GM18519 (cell line): ENCODE measurements at regions not wholly inside any gene's neighbourhood (a gene's known extent, or its start where the extent isn't known, plus 50 kb on each side); places are given as distances from the start of the nearest gene placed in this dataset.

ENCODE experiments used
- ATAC-seq: cut with Tn5 transposase; IDR thresholded peaks from one replicate; pipeline ENCODE4 v1.9.1; 2021; ENCODE audit warnings: mild to moderate bottlenecking, moderate library complexity; ENCODE audit not compliant: unreplicated experiment, low FRiP score

DNA sequence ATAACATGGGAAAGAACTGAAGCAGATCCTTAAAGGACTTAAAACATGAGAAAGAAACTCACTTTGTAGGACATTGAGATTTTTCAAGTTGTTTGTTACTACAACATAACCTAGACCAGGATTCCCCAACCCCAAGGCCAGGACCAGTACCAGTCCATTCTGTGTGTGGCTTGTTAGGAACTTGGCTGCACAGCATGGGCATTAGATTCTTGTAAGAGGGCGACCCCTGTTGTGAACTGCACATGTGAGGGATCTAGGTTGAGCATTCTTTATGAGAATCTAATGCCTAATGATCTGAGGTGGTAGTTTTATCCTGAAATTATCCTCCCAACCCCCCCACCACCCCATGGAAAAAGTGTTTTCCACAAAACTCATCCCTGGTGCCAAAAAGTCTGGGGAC, 566.1 kb downstream of the KCTD8 start:
- ATAC-seq: no peak

DNA sequence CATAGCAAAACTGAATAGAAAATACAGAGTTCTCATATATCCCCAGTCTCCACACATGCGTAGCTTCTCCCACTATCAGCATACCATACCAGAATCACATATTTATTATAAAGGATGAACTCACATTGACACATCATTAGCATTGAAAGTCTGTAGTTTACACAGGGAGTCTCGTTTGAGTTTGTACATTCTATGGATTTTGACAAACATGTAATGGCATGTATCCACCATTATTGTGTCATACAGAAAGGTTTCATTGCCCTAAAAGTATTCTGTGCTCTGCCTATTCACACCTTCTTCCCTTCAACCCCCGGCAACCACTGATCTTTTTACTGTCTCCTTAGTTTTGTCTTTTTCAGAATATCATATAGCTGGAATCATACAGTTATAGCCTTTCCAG, 562.4 kb downstream of the KCTD8 start:
- no peak for ATAC-seq

DNA sequence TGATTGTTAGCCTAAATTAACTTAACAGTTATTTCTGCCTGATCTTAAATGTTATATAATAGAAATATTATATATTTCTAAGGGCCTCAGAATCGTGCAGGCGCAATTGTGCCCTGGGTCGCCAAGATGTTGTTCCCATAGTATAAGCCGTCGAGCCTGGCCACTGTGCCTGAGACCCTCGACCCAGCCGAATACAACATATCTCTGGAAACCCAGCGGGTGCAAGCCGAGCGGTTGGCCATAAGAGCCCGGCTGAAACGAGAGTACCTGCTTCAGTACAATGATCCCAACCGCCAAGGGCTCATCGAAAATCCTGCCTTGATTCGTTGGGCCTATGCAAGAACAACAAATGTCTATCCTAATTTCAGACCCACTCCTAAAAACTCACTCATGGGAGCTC, 549.8 kb downstream of the KCTD8 start:
- no peak for ATAC-seq

DNA sequence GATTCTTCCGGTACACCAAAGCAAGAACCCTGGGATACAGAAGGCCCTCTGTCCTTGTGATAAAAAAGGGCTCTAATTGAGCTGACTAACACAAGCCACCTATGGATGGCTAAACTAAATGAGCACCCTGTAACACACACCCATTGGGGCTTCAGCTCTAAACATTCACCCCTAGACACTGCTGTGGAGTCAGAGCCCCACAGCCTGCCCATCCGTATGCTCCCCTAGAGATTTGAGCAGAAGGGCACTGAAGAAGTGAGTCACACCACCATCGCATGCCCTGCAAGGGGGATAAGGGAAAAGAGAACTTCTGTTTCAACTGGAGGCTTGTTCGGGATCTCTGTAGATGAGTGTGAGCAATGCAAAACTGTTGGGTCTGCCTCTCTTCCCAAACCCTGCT, 545.2 kb downstream of the KCTD8 start:
- ATAC-seq: no peak

DNA sequence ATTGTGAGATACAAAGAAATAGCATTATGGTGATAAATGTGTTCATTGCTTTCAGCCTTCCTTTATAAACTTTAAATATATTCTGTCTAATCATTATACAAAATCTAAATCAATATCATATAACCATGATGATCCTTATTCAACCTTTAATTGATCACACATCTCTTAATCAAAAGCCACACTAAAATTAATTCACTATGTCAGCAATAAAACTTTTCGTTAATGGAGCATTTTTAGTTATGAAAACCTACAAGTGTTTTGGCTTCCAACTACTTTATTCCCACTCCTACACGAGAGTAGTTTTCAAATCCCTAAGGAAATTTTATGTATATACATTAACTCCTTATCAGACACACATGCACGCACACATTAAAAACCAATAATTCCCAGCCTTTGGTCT, 530.2 kb downstream of the KCTD8 start:
- no peak for ATAC-seq

DNA sequence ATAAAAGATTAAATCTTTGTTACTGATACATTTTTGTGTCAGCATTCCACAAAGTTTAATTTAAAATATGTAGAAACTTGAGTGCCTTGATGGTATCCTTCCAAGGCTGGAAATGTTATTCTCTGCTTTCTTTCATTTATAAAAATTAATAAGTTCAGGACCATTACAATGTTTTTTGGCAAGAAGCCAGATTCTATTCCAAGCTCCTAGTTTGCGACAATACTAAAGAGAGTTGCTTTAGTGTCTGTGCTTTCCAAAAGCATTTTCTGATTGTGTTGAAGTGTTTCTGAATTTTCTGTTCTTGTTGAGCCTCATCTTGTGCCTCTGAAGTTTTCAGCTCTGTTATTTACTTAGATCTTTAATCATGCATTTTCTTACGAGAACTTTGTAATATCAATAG, 516.2 kb downstream of the KCTD8 start:
- no peak for ATAC-seq

DNA sequence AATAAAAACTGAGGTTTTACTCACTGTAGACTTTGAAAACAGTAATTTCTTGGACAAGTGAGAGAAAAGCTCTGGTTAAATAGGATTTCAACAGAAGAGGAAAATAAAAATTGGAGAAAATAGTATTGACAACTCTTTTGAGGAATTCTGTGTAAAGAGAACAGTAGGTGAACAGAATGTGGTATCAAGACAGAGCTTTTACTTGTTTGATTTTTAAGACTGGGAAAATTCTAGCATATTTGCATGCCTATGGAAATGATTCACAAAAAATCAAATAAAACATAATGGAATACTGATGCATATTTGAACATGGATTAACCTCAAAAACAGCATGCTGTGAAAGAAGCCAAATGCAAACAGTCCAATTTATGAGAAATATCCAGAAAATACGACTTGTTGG, 504.6 kb downstream of the KCTD8 start:
- no peak for ATAC-seq

DNA sequence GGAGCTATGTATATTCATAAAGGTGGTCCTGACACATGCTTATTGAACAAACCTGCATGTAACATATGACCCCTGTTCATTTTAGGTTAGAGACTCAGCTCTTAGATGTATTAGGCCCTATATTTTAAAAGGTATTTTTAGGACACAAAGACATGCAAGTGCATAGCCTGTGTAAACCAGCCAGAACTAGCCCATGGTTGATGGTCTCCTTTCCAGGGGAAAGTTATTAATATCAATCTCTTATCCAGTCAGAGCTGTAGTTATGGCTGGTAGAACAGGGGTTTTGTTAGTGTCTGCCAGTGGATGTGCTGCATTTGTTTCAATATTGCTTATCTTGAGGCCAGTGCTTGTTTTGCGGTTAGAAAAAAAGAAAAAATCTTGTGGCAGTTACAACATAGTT, 488.6 kb downstream of the KCTD8 start:
- no peak for ATAC-seq

DNA sequence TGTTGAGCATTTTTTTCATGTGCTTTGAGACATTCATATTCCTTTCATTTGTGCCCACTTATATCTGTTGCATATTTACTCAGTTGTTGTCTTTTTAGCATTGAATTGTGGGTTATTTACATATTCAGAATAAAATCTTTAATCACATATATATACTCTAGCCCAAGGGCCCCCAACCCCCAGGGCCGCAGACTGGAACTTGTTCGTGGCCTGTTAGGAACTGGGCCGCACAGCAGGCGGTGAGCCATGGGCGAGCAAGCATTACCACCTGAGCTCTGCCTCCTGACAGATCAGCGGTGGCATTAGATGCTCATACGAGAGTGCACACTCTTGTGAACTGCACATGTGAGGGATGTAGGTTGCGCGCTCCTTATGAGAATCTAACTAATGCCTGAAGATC, 480.6 kb downstream of the KCTD8 start:
- no peak for ATAC-seq

DNA sequence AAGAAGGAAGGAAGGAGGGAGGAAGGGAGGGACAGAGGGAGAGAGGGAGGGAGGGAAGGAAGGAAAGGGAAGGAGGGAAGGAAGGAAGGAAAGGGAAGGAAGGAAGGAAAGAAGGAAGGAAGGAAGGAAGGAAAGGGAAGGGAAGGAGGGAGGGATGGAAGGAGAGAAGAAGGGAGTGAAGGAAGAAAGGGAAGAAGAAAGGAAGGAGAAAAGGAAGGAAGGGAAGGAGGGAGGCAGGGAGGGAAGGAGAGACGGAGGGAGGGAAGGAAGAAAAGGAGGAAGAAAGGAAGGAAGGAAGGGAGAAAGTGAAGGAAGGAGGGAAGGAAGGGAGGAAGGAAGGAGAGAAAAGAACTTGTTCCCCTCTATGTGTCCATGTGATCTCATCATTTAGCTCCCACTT, 465.0 kb downstream of the KCTD8 start:
- ATAC-seq: no peak

DNA sequence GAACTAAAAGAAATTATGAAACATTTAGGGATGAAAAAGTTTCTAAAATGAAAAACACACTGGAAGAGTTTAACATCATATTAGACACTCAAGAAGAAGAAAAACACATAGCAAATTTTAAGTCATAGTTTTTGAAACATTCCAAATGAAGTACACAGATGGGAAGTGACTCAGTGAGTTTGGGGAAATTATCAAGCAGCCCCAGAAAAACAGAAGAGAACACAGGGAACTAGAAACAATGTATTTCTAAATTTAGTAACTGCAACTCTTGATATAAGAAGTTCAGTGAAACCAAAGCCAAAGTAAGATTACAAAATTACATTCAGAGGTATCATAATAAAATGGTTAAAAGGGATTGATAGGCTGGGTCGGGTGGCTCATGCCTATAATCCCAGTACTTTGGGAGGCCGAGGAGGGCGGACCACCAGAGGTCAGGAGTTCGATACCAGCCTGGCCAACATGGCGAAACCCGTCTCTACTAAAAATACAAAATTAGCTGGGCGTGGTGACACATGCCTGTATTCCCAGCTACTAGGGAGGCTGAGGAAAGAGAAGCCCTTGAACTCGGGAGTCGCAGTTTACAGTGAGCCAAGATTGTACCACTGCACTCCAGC, 461.2 kb downstream of the KCTD8 start:
- no peak for ATAC-seq

DNA sequence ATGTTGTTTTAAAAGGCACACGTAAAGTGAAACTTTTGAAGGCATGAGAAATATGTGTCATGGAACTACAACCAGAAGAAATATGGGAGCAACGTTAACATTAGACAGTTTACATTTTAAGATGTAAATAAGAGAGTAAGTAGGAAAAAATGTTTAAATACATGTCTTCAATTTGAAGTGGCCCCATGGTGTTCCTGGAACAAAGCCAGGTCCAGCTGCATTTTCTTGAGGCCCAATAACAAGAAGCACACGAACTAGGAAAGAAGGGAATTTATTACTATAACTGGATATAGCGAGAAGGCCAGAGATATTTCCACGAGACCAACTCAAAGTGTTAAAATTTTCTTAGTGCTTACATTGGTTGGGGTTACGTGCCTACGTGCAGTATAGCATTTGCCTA, 458.1 kb downstream of the KCTD8 start:
- ATAC-seq: no peak

DNA sequence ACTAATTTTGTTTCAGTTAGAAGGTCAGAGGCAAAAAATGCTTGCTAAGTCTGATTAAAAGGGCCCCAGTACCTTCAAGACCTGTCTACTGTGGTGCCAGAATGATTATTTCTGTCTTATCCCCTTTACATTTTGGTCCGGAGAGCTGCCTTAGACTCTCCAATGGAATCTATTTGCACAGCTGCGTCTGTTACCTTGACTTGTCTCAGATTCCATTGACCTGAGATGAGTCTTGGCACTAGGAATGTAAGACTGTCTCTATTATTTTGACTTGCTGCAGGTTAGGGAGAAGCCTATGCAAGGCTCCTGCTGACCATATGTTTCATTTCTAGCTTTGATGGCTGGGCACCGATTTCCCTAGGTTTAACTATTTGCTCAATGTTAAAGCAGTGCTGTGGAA, 457.6 kb downstream of the KCTD8 start:
- ATAC-seq: no peak

DNA sequence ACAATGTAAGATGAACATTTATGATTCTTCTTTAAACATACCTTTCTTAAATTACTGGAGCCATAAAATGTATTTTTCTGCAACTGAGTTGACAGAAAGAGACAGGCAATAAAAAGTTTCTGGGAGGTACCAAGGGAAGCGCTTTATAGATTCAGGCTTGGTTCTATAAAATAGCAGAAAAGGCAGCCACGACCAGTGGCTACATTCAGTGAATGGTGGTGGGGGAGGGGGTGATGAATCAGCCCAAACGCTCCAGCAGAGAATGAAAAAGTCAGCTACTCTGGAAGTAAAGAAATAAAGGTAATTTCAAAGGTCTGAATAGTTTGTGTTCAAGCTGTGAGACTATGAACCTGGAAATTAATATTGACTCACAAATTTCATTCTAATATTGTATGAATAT, 456.1 kb downstream of the KCTD8 start:
- ATAC-seq: no peak

DNA sequence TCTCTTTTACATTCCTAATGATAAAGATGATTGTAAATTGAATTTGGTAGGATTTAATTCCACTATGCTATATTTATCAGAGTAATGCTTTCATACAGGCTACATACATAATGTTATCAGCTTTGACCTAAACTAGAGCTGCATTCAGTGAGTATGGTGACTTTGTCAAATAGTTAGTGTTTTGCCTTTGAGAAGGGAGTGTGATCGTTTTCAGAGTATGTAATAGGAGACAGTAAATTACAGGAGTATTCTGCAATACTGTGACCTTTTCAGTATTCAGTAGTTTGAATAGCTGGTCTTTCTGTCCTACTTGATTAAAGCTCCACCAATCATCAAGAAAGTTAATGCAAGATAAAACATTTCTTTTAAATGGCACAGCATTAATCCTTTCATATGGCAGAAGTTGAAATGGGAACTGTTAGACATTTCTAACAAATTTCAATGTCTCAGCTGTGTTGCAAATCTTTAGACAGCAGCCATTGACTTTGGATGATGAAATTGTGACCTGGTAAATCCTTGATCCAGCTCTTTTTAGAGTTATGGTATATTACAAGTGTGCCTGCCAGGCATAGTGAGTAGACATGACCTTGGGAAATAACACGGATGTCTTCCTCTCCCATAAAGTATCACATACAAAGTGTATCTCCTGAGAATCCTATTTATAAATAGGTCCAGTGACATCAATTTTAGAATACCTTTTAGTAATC, 455.3 kb downstream of the KCTD8 start:
- ATAC-seq: no peak

DNA sequence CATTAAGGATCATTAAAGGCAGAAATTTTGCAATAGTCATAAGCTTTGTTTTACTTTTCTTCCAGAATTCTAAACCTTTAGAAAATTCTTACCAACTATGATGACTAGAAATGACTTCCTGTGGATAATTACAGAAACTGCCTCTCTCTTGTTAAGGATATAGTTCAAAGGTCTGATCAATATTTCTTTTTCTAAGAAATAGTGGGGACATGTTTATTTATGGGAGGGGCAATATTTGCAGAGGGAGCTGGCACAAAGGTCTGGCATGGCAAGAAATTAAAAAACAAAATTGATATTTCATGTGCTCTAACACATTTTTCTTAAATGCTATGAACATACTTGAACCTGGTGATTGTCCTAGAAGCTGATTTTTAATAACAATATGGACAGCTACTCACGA, 448.9 kb downstream of the KCTD8 start:
- no peak for ATAC-seq

DNA sequence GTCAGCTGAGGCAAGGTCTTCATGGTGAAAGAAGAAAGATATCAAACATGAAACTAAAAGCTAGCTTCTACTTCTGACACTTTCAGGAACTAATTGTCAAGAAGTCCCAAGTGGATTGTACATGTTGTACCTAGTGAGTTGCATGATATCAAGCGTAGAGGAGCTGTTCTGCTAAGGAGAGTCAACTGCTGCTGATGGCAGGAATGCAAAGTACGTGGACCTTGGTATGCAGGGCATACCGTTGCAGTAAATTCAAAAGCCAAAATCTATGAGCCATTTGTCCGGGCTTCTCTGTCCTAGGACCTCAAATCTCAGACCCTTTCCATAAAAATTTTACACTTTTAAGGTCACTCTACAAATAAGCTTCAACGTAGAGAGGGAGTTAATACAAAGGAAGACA, 446.2 kb downstream of the KCTD8 start:
- ATAC-seq: no peak

DNA sequence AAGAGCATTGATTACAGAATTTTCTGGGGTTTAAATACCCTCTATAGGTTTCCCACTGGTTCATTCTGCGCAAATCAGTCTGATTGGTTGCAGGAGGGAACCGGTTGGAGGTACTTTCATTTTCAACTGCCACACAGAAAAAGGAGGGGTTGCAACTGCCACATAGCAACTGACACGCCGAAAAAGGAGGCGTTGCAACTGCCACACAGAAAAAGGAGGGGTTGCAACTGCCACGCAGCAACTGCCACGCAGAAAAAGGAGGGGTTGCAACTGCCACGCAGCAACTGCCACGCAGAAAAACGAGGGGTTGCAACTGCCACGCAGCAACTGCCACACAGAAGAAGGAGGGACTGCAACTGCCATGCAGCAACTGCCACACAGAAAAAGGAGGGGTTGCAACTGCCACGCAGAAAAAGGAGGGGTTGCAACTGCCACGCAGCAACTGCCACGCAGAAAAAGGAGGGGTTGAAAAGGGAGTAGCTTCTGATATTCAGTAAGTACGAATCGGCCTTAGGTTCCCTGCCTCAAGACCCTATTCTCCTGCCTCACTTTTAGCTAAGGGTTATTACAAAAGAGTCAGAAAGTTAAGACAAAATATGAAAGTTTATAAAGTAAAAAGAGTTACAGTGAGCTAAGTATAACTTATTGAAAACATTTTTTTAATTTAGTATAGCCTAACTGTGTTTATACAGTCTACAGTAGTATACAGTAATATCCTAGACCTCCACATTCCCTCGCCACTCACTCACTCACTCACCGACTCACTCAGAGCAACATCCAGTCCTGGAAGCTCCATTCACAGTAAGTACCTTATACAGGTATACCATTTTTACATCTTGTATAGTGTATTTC, 431.8 kb downstream of the KCTD8 start:
- ATAC-seq: no peak

DNA sequence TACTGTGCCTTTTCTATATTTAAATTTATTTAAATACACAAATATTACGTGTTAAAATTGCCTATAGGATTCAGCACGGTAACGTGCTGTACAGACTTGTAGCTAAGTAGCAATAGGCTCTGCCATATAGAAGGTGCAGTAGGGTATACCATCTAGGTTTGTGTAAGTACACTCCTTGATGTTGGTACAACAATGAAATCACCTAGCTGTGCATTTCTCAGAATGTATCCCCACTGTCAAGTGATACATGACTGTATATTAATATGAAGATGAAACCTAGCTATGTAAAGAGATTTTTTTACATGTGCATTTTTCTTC, 431.2 kb downstream of the KCTD8 start:
- no peak for ATAC-seq

DNA sequence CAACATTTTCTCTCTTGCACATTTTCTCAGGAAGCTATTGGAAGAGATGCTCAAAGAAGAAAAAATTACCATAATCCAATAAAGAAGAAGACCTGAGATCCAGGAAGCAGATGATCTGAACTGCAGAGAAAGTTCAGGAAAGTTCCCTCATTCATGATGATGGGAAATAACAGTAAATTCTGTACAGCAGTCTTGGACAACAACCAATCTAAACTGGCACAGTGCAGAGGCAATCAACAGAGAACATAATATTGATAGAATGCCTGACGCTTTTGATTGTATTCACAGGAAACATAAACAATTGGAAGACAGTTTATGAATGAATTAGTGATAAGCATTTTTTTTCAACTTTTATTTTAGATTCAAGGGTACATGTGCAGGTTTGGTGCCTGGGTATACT, 428.9 kb downstream of the KCTD8 start:
- no peak for ATAC-seq

DNA sequence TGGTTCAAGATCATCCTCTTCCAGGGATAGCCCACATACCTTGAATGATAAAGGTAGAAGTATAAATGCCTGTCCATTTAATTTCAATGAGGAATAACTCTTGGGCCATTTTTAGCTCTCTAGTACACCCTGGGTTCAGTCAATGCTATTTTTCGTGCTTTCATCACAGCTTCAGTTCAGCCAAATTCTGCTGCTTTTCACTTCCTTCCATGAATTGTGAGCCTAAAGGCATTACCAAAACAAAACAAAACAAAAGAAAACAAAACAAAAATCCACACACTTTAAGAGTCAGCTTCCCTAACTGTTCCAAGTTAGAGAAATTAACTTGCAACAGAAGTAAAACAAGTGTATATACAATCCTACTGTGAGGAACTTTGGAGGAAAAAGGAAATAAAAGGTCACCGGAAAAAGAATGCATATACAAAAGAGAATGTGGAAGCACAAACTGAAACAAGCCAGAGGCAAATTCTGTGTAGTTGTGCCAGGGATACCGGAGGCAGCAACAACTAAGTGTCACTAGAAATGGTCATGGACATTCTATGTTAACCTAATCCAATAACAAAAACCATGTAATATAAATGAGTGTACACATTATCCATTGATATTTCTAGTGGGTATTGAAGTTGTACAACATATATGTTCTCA, 423.1 kb downstream of the KCTD8 start:
- ATAC-seq: no peak
